ENCODE measurements at regions not wholly inside any gene's neighbourhood (a gene's known extent, or its start where the extent isn't known, plus 50 kb on each side); places are given as distances from the start of the nearest gene placed in this dataset.
A peak's percentile ranks its signal among the peaks of the same experiment; 100 is the strongest.

DNA sequence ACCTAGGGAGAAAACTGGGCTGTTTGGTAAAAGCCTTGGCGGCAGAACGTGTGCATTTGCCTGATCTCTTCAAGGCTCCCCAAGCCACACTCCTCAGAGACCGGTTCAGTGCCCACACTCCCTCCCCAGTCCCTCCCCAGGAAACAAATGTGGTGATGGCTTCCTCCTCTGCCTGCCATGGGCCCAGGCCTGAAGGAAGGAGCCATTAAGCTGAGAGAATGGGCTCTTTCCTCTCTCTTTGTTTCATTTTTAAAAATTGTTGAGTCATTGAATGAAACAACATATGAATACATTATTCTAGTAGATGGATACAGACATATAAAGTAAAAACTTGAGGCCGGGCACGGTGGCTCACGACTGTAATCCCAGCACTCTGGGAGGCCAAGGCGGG lies 50.6 kb upstream of the YWHAQ start:
- DNase-seq: no peak

DNA sequence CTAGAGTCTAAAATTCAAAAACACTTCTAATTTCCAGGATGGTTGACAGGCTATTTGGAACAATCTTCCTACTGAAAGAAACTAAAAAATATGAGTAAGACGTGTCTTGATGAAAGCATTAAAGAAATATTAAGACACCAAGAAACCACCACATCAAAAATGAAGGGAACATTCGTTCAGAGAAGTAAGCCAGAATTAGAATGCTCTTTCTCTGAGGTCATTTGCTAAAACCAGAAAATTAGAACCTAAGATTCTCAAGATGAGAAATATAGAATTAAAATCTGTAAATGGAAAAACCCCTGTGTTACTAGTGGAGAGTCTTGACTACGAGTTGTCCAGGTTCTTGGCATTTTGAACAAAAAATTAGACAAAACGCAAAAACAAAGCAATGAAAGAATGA lies 54.8 kb upstream of the YWHAQ start:
- DNase-seq: no peak

DNA sequence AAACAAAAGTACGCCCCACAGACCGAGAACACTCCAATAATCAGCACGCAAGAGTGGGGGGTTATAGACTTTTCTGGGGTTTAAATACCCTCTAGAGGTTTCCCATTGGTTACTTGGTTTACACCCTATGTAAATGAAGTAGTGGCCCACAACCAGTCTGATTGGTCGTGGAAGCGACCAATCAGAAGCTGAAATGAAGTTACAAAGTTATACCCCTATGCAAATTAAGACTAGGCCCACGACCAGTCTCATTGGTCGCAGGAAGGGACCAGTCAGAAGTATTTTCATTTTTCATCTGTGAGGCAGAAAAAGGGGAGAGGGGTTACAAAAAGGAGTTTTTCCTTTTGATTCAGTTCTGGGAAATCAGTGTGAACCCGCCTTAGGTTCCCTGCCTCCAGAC lies 55.3 kb upstream of the YWHAQ start:
- DNase-seq: no peak

DNA sequence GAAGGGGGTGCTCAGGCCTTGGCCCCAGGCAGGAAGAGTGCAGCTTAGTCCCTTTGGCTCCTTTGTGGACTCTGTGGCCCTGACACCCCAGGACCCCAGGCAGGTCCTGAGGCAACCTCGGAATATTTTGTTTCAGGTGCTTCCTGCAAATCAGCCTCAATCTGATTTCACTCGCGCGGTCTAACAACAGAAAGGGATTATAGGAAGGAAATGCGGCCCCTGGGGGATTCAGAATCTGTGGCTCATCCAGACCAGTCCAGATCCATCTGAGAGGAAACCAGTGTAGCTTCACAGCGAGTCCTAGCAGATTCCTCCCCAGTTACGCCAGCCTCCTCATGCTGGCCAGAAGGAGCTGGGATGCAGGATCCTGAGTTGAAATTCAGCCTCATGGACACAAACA lies 59.5 kb upstream of the YWHAQ start:
- DNase-seq: no peak

DNA sequence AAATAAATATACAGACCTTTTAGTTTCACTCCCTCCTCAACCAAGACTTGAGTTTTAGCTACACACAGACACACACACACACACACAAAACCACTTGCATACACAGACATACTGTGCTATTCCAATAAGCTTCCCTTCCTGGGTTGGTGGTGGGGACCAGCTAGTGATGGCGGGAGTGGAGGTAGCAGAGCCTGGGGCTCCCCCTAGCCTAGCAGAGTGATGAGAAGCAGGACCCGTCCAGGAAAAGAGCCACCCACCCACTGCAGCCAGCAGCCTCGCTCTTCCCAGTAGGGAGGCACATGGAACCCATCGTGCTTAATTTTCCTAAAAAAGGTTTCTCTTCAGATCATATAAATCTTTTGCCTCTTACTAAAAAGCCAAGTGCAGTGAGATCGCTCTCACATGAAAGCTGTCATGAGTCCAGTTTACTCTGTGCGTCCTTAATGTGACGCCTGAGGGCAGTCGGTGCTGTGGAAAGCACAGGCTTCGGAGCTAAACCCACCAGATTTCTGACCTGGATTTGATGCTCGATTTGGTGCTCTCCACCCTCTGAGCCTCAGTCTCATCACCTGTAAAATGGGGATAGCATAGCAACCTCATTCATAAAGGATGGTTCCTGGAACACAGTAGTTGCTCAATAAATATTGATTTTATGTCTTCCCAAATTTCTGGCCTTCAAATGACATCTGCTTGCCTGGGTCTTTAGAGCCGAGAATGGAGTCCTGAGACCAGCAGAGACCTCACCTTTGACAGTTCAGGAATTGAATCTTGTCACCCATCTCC lies 60.1 kb upstream of the YWHAQ start:
- DNase-seq: no peak

DNA sequence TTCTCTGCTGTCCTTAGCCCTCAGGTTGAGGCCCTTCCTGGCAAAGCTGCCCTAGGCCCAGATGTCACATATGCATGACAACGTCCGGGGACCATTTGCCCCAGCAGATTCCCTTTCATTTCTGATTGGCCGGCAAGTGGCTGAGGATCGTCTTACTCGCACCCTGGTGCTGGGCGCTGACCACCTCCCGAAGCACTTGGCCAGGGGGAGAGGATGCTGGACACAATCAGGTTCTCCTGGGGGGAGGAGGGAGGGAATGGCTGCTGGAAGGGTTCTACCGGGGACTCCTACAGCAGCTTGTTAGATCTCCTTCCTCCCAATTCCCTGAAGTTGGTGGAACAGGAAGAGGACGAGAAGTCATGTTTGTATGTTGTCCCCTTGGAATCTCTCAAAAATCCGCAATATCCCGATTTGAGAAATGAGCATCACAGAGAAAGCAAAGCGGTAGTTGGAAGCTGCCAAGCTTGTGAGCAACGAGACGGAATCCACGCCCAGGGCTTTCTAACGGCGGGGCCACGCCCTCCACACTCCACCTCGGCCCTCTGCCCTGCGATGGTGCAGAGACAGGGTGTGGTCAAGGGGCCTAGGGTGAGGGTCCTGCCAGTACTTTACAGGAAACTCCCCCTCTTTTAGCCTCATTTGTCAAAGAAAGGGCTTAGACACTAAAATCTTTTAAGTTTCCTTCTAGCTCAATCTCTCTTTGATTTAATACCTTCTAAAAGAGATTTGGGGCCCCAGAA lies 61.8 kb upstream of the YWHAQ start:
- no peak for DNase-seq

DNA sequence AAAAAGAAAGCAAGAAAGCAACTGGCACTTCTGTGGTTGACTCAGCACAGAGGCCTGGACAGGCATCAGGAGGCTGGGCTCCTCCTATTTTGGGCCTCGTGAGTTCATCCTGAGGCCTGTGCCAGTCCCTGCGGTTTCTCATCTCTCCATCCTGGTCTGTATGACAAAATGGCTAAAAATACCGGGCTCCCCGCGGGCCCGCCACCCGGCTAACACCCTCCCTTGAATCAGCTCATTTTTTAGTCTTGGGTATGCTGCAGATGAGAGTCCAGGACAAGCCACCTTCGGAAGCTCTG lies 62.3 kb upstream of the YWHAQ start:
- DNase-seq: no peak

DNA sequence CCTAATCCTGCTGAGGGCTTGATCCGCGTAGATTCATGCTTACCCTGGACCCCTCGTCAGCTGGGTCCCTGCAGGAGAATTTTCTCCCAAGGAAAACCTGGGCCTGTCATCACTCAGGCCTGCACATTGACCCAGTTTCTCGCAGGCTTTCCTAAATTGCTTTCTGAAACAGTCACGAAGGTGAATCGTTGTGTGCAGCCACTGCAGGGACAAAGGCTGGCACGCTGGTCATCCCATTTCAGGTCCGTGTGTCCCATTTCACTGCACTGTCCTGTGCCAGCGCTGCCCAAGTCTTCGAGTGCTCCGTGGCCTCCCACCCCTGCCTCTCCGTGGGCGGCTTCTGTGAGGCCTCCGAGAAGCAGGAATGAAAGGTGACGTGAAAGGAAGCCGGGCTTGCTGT lies 62.8 kb upstream of the YWHAQ start:
- no peak for DNase-seq

DNA sequence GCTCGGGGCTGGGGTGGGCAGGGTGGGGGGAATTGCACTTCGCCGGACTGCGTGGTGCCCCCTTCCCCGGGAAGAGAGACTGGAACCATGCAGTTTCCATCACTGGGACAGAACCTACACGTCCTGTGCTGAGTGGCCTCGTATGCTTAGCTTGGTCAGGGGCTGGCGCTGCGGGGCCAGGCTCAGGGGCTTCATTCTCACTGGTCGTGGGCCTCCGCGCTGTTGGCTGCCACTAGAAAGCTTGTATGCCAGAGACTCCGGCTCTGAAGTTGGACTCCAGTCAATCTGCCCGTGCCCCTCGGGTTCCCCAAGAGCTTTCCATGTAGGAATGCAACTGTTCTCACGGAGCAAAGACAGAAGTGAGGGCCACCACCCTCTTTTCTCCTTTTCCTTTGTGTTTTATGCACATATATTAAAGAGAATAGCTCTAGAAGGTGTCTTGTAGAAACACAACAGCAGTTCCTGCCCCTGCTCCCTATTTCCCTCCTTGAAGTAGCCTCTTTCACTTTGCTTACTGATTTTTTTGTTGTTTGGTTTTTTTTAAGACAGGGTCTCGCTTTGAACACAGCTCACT lies 64.0 kb upstream of the YWHAQ start:
- no peak for DNase-seq

DNA sequence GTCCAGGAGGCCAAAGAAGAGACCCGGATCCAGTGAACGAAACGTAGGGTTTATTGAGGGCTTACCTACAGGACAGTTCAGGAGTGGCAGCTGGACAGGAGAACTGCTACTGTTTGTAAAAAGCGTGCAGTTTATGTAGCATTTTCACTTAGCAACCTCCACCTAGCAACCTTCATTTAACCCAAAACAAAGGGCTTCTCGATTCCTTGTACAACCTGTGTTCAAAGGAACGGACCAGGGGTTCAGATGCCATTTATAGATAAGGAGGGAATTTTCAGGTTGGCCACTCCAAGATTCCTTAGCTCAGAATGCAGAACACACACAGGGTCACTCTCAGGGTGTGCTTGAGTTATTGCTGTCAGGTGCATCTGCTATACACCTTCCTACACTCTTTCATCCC lies 65.1 kb upstream of the YWHAQ start:
- no peak for DNase-seq

DNA sequence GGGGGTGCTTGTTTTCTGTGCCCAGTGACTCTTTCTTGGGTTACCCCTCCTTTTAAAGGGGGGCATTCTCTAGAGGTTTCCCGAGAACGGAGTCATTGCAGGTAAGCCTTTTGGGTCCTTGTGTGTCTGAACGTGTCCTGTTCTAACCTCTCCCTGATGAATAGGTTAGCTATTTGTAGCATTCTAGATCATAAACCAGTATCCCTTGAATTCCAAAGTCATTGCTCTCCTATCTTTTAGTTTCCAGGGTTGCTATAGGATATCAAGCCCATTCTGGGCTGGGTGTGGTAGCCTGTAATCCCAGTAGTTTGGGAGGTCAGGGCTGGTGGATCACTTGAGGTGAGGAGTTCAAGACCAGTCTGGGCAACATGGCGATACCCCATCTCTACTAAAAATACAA lies 65.9 kb upstream of the YWHAQ start:
- no peak for DNase-seq

DNA sequence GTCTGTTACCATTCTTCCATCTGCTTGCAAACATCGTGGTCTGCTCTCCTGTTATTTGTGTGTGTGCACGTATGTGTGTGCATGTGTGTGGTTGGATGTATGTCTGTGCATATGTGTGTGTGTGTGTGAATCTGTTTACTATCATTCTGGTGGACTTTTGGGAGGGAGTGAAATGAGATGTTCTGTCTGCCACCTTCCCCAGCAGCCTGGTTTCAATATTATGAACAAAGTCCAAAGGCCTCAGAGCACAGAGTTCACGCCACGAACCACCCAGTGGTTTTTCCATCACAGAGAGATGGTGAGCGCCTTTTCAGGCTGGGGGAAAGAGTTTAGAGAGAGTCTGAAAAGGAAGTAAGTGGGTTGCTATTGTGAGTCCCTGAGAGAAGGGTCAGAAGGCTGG lies 67.1 kb upstream of the YWHAQ start:
- DNase-seq: no peak

DNA sequence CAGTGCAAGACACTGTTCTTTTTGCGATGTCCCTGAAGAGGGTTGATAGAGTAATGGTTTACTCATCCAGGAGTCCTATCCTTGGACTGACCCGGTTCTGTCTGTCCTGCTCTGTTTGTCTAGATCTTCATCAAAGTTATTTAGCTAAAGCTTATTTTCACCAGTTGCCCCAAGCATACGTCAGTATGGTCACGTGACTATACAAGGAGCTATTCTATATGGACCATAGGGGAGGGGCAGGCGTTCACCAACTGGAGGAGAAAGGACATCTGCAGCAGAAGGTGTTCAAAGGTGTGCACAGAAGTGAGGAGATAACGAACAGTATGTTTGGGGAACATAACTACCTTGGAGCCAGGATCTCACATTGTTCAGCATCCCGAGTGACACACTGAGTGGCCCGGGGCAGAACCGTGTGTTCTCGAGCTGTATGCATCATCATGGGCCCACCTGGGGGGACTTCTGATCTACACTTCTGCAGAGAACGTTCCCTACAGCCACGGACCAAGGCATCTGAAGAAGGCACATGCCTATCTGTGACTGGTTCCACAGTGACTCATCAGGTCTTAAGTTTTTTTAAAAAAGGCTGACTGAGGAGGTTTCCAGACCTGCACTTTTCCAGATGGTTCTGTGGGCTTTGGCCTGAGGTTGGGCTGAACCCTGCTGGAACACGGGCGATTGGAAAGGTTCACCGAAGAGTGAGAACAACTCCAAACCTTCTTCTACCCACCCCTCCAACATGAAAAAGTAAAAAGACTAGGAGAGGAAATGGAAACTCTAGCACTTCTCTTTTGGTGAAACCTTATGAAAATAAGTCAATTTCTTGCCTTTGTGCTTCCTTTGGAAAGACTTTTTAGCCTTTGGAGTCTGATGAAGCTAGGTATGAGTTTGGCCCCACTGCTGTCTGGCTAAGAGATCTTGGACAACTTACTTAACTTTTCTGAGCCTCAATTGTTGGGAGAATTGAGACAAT lies 68.6 kb upstream of the YWHAQ start:
- no peak for DNase-seq

DNA sequence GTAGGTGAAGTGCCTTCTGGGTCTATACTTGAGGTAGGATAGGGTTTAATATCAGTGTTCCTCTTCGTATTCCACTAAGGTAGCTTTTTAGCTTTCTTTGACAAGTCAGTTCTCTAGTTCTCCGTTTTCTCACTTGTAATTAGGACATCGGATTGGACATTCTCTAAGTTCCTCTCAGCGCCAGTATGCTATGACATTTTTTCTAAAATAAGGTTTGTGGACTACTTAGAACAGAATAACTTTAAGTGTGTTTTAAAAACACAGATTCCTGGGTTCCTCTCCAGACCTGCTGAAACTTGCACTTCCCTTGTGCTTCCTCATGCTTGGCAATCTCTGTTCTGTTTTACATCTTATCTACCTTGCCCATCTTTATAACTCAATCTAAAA lies 69.3 kb upstream of the YWHAQ start:
- DNase-seq: no peak

DNA sequence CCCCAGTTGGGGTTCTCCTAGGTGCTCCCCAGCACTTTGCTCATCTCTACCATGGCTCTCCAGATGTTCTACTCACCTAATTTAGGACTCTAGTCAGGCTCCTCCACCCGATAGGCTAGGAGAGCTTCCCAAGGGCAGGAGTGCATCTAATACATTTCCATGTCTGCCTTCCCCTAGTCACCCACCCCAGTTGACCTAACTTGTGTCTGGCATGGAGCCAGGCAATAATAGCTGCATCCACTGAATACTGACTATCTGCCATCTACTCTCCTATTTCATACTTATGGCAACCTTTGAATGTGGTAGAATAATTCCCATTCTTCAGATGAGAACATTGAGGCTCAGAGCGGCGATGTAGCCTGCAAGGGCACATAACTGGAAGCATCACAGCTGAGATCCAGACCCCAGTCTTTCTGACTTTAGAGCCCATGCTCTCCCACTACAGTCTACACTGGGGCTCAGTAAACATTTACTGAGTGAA lies 71.8 kb upstream of the YWHAQ start:
- DNase-seq: no peak

DNA sequence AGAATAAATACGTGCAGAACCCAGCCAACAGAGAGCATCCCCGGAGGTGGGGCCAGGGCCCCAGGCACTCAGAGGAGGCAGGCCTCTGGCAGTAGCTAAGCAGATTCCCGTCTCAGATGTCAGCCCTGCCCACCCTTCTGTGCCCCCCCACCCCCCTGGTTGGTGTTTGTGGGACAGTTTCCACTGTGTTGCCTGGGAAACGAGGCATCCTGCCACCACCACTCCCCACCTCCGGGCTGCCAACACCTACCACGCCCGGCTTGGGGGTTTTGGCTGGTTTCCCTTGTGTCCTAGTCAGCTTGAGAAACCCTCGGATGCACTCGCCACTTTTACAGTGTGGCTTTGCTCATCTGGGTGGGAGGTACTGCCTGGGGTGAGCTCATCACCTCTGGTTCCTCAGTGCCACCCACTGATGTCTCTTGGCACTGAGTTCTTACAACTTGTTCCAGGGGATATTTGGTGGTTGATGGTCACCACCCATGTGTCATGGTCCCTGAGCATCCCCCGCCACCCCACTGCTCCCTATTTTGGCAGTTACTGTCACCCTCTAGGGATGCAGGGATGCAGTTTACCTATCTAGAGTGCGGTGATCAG lies 72.4 kb upstream of the YWHAQ start:
- DNase-seq: peak; percentile 68

DNA sequence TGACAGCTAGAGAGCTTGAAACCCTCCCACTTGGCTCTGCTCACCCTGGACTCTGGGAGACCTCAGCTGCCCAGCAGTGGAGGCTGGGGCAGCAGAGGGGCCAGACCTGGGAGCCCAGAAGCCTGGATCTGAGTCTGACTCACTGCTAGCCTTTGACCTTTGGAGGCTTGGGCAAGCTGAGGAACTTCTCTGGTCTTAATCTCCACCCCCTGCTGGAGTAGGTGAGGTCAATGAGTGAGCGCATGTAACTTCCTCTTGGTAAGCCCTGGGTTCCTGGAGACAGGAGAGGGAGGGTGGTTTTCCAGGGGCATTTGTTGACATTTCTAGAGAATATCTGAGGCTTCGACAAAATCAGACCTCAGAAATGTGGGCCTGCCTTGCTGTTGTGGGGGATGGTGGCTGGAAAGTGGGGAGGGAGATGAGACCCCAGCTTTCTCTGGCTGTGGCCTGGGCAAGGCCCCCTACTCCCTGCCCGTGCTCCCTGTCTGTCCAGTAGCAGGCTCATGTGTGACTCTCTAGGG lies 73.0 kb upstream of the YWHAQ start:
- no peak for DNase-seq

DNA sequence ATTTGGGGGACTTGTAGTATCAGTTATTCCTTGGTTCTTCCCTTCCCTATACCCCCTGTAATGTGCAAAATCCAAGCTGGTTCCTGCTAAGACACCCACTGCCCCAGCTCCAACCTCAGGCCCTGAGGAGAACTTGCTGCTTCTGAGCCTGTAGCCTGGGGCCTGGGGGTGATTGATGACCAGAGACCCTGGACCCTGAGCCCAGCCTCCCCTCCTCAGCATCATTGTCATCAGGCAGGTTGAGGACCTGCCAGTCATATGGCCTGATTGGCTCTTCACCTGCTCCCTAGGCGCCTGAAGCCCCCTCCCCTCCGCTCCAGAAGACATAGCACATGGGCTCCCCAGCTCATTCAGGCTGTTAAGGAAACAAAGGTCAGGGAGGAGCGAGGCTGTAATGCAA lies 73.8 kb upstream of the YWHAQ start:
- DNase-seq: no peak

DNA sequence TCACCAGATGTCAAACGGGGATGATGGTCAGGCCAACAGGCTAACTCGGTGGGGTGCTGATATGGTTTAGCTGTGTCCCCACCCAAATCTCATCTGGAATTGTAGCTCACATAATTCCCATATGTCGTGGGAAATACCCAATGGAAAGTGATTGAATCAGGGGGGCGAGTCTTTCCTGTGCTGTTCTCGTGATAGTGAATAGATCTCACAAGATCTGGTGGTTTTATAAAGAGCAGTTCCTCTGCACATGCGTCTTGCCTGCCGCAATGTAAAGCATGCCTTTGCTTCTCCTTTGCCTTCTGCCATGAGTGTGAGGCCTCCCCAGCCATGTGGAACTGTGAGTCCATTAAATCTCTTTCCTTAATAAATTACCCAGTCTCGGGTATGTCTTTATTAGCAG lies 74.4 kb upstream of the YWHAQ start:
- DNase-seq: no peak

DNA sequence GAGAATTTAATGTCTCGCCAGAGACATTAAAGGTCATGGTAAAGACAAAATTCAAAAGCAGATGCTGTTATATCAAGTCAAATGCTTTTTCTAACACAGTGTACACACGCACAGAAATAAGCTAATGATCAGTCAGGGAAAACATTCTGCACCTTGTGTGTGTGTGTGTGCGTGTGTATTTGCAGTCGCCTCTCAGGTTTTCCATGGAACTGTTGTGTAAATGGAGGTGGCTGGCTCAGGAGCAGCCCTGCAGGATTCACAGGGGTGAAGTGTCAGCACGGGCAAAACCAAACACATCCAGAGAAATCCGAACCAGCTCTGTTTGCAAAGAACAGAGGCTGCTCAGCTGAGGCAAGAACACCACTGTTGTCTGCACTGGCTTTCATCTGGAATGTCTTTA lies 76.2 kb upstream of the YWHAQ start:
- no peak for DNase-seq

DNA sequence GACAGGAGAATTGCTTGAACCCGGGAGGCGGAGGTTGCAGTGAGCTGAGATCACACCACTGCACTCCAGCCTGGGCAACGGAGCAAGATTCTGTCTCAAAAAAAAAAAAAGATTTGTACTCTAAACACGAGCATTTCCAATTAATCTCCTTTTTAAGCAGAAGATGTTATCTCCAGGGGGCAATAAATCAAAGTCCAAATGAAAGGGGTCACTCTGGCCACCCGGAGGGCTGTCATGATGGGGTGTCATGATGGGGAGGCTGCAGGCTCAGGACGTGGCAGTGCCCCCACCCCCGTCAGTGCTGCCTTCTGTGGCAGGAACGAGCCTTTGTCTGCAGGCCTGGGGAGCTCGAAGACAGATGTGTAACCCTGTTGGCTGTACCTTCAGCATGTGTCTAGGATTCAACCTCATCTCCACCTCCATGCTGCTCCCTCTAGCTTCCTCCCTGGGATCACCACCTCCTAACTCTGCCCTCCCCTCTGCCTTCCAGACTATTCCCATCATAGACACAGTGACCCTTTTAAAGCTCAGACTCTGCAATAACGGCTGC lies 76.9 kb upstream of the YWHAQ start:
- no peak for DNase-seq

Data from activated gamma-delta T cell (primary cell).